ENCODE measurements at regions not wholly inside any gene's neighbourhood (a gene's known extent, or its start where the extent isn't known, plus 50 kb on each side); places are given as distances from the start of the nearest gene placed in this dataset.

GRCh38 chr22:49229483-49230193, 598.0 kb downstream of the BRD1 start:
- TF ChIP-seq POLR2A (IDR thresholded peaks at IDR 0.05) (no peak), CTCF (IDR thresholded peaks at IDR 0.05) (no peak), EP300 (IDR thresholded peaks at IDR 0.05) (no peak)
